ENCODE measurements at regions not wholly inside any gene's neighbourhood (a gene's known extent, or its start where the extent isn't known, plus 50 kb on each side); places are given as distances from the start of the nearest gene placed in this dataset.

GRCh38 chr7:26036092-26036491 lies 115.9 kb upstream of the NFE2L3 start:
- Mint-ChIP-seq H3K36me3 (ENCODE audit: unreplicated experiment) (no peaks in the 10 kb centered on the region), H3K9me3 (ENCODE audit: unreplicated experiment) (peaks cover 3% of the 10 kb centered on the region), H3K4me3 (ENCODE audit: unreplicated experiment) (no peak overlapping the region), H3K4me1 (ENCODE audit: low read depth, unreplicated experiment) (no peaks in the 10 kb centered on the region), H3K27ac (ENCODE audit: unreplicated experiment) (no peak overlapping the region), H3K27me3 (ENCODE audit: unreplicated experiment) (peaks cover 2% of the 10 kb centered on the region)
- TF ChIP-seq CTCF (IDR thresholded peaks at IDR 0.05; ENCODE audit: partially characterized antibody, unreplicated experiment) = no peak
- DNase-seq = no peak

GRCh38 chr7:26038201-26038990 lies 113.6 kb upstream of the NFE2L3 start:
- H3K4me3 Mint-ChIP-seq (ENCODE audit: unreplicated experiment) = no peak overlapping the region
- DNase-seq = no peak
- H3K27me3 Mint-ChIP-seq (ENCODE audit: unreplicated experiment) = peaks cover 2% of the 10 kb centered on the region
- no peak overlapping the region for H3K27ac Mint-ChIP-seq (ENCODE audit: unreplicated experiment)
- H3K4me1 Mint-ChIP-seq (ENCODE audit: low read depth, unreplicated experiment) = no peaks in the 10 kb centered on the region
- peaks cover 3% of the 10 kb centered on the region for H3K9me3 Mint-ChIP-seq (ENCODE audit: unreplicated experiment)
- no peak for TF ChIP-seq CTCF (IDR thresholded peaks at IDR 0.05; ENCODE audit: partially characterized antibody, unreplicated experiment)
- H3K36me3 Mint-ChIP-seq (ENCODE audit: unreplicated experiment) = no peaks in the 10 kb centered on the region

- peaks cover 5% of the 10 kb centered on the region for H3K27me3 Mint-ChIP-seq (ENCODE audit: unreplicated experiment)
Observed at GRCh38 chr7:26040085-26040484, 111.9 kb upstream of the NFE2L3 start.

GRCh38 chr7:26042237-26042636 lies 109.8 kb upstream of the NFE2L3 start:
- no peaks in the 10 kb centered on the region for H3K36me3 Mint-ChIP-seq (ENCODE audit: unreplicated experiment)
- no peaks in the 10 kb centered on the region for H3K4me1 Mint-ChIP-seq (ENCODE audit: low read depth, unreplicated experiment)
- no peak for TF ChIP-seq CTCF (IDR thresholded peaks at IDR 0.05; ENCODE audit: partially characterized antibody, unreplicated experiment)
- no peak overlapping the region for H3K4me3 Mint-ChIP-seq (ENCODE audit: unreplicated experiment)
- DNase-seq = no peak
- peaks cover 5% of the 10 kb centered on the region for H3K27me3 Mint-ChIP-seq (ENCODE audit: unreplicated experiment)
- H3K27ac Mint-ChIP-seq (ENCODE audit: unreplicated experiment) = no peak overlapping the region
- no peaks in the 10 kb centered on the region for H3K9me3 Mint-ChIP-seq (ENCODE audit: unreplicated experiment)

More at GRCh38 chr7:26040085-26040484, 111.9 kb upstream of the NFE2L3 start:
- Mint-ChIP-seq H3K4me1 (ENCODE audit: low read depth, unreplicated experiment) (no peaks in the 10 kb centered on the region), H3K27ac (ENCODE audit: unreplicated experiment) (no peak overlapping the region), H3K9me3 (ENCODE audit: unreplicated experiment) (peaks cover 3% of the 10 kb centered on the region), H3K36me3 (ENCODE audit: unreplicated experiment) (no peaks in the 10 kb centered on the region), H3K4me3 (ENCODE audit: unreplicated experiment) (no peak overlapping the region)
- TF ChIP-seq CTCF (IDR thresholded peaks at IDR 0.05; ENCODE audit: partially characterized antibody, unreplicated experiment) = no peak
- no peak for DNase-seq

- H3K4me3 Mint-ChIP-seq (ENCODE audit: unreplicated experiment) = no peak overlapping the region
Observed at GRCh38 chr7:26043801-26044200, 108.2 kb upstream of the NFE2L3 start.

More at GRCh38 chr7:26043801-26044200, 108.2 kb upstream of the NFE2L3 start:
- no peak for DNase-seq
- TF ChIP-seq CTCF (IDR thresholded peaks at IDR 0.05; ENCODE audit: partially characterized antibody, unreplicated experiment) = no peak
- no peak overlapping the region for H3K27ac Mint-ChIP-seq (ENCODE audit: unreplicated experiment)
- H3K36me3 Mint-ChIP-seq (ENCODE audit: unreplicated experiment) = no peaks in the 10 kb centered on the region
- no peaks in the 10 kb centered on the region for H3K4me1 Mint-ChIP-seq (ENCODE audit: low read depth, unreplicated experiment)
- H3K27me3 Mint-ChIP-seq (ENCODE audit: unreplicated experiment) = peaks cover 5% of the 10 kb centered on the region
- H3K9me3 Mint-ChIP-seq (ENCODE audit: unreplicated experiment) = no peaks in the 10 kb centered on the region

Data from glutamatergic neuron (in vitro differentiated cells).